DMS 273 (cell line): ENCODE measurements at regions not wholly inside any gene's neighbourhood (a gene's known extent, or its start where the extent isn't known, plus 50 kb on each side); places are given as distances from the start of the nearest gene placed in this dataset.
A peak's percentile ranks its signal among the peaks of the same experiment; 100 is the strongest.
"Not testable (repeated sequence)": the region's sequence is repeated elsewhere in the genome, so short reads cannot be mapped to it uniquely, and the experiment has no call there.

Experiments used
- DNase-seq: peaks from one replicate; lab custom pipeline; 2025; ENCODE audit not compliant: unreplicated experiment; lab: John Stamatoyannopoulos, UW

DNA sequence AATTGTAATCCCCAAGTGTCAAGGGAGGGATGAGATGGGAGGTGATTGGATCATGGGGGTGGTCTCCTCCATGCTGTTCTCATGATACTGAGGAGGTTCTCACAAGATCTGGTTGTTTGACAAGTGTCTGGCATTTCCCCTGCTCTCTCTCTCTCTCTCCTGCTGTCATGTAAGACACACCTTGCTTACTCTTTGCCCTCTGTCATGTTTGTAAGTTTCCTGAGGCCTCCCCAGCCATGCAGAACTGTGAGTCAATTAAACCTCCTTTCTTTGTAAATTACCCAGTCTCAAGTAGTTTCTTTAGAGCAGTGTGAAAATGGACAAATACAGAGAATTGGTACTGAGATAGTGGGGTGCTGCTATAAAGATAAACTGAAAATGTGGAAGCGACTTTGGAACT is 207.9 kb downstream of the HINT1 start:
- no peak for DNase-seq

GRCh38 chr5:130955041-130955440 is 210.0 kb downstream of the HINT1 start:
- DNase-seq, result no peak

GRCh38 chr5:130954336-130954735 is 210.7 kb downstream of the HINT1 start:
- no peak for DNase-seq

DNA sequence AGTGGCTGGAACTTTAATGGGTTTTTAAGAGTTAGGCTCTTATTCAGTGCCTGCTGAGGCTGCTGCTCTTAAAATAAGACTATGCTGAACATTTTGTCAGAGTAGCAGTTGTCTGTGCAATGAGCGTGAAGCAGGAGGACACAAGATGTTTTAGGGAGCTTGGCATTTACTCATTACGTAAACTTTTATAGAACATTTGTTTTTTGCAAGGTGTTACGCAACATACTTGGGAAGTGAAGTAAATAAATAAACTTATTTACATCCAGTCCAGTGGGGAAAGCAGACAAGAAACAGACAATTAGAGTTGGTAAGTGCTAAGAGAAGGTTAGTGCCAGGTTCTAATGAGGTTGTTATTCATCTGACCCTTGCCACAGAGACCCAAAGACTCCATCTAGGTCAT is 226.0 kb downstream of the HINT1 start:
- DNase-seq, result no peak

- DNase-seq, result no peak
These were observed 228.0 kb downstream of the HINT1 start for GRCh38 chr5:130937046-130937445.

DNA sequence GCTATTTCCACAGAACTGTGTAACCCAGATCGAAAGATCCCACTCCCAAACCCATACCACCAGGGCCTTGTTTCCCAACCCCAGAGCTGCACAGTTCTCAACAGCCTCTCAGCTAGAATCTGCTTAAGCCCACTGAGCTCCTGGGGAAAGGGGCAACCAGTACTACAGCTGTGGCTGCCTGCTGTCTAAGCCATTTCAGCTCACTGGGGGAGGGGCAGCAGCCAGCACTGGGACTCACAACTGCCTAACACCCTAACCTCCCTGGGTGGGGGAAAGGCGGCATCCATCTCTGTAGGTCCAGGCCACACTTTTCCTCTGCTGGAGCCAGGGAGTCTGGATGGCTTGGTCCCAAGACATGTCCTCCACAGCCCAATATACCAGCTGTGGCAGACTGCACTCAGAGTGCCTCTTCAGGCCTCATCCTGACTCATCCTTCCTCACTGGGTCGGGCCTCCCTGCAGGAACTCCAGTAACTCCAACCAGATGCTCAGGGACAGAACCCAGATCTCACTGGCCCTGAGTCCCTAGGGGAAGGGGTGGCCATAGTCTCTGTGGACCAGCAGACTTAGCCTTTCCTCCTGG is 241.4 kb downstream of the HINT1 start:
- no peak for DNase-seq

DNA sequence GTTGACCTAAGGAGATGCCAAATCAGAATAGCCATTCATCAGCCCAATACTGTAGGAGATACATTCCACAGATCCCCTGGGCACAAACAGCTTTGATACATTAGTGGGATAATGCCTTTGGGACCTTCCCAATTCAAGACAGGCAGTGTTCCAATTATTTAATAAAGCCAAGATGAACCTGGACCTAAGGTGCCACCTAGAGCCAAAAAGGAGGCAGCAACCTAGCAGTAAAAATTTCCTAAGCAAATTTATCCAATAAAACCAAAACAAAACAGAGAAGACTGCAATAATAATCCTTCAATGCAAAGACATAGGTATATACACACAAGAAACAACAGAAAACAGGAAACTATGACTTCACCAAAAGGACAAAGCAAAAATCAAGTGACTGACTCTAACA is 253.0 kb downstream of the HINT1 start:
- DNase-seq, result no peak

- no peak for DNase-seq
These were observed 256.9 kb downstream of the HINT1 start for GRCh38 chr5:130908186-130908585.

GRCh38 chr5:130897537-130898195 is 267.4 kb downstream of the HINT1 start:
- peak; percentile 33 for DNase-seq

DNA sequence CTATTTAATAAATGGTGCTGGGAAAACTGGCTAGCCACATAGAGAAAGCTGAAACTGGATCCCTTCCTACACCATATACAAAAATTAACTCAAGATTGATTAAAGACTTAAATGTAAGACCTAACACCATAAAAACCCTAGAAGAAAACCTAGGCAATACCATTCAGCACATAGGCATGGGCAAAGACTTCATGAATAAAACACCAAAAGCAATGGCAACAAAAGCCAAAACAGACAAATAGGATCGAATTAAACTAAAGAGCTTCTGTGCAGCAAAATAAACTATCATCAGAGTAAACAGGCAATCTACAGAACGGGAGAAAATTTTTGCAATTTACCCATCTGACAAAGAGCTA is 267.9 kb downstream of the HINT1 start:
- DNase-seq, result not testable (repeated sequence)

DNA sequence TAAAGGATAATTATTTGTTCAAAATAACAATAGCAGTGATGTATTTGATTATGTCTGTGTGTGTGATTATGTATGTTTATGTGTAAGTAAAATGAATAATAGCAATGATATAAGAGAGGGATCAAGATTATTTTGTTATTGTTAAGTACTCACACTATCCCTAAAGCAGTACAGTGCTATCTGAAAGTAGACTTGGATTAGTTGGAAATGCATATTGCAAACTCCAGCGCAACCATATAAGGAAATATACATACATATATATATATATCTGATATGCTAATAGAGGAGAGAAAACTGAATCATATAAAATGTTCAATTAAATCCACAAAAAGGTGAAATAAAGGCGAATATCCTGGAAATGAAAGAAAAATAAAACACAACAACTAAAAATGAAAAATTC is 268.4 kb downstream of the HINT1 start:
- no peak for DNase-seq

DNA sequence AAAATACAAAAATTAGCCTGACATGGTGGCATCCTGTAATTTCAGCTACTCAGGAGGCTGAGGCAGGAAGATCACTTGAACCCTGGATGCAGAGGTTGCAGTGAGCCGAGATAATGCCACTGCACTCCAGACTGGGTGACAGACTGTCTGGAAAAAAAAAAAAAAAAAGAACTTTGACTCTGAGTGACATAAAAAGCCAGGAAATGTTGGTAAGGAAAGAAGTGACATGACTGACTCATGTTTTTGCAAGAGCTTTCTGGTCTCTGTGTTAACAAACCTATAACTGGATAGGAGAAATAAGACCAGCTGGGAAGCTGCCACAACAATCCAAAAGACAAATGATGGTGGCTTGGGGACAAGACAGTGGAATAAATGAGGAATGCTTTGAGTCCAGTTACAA is 272.1 kb downstream of the HINT1 start:
- no peak for DNase-seq

- DNase-seq, result no peak
These were observed 274.4 kb downstream of the HINT1 start for GRCh38 chr5:130890610-130891009.

- DNase-seq, result no peak
These were observed 279.4 kb downstream of the HINT1 start for GRCh38 chr5:130885691-130886090.

GRCh38 chr5:130885027-130885426 is 280.0 kb downstream of the HINT1 start:
- no peak for DNase-seq

DNA sequence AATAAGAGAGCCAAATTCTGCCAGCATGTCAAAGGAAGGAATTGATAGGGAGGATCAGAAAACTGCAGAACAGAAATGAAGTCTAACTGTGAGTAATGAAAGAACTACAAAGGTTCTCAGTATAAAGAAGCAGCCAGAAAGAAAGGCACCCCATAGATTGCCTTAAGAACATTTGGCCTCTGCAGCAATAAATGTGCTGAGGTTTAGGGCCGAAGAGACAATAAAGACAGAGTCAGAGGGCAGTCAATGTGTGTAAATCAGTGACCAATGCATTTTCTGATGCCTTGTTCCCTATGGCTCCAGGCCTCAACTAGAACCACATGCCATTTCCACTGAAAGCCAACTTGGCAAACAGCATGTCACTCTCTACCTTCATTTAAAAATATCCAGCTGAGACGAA is 281.0 kb downstream of the HINT1 start:
- DNase-seq, result no peak

- DNase-seq, result no peak
These were observed 289.4 kb downstream of the HINT1 start for GRCh38 chr5:130875656-130876055.

- DNase-seq, result no peak
These were observed 290.1 kb downstream of the HINT1 start for GRCh38 chr5:130874861-130875417.

GRCh38 chr5:130871346-130872086 is 293.5 kb downstream of the HINT1 start:
- peak; percentile 55 for DNase-seq

GRCh38 chr5:130870691-130871090 is 294.4 kb downstream of the HINT1 start:
- DNase-seq, result no peak

DNA sequence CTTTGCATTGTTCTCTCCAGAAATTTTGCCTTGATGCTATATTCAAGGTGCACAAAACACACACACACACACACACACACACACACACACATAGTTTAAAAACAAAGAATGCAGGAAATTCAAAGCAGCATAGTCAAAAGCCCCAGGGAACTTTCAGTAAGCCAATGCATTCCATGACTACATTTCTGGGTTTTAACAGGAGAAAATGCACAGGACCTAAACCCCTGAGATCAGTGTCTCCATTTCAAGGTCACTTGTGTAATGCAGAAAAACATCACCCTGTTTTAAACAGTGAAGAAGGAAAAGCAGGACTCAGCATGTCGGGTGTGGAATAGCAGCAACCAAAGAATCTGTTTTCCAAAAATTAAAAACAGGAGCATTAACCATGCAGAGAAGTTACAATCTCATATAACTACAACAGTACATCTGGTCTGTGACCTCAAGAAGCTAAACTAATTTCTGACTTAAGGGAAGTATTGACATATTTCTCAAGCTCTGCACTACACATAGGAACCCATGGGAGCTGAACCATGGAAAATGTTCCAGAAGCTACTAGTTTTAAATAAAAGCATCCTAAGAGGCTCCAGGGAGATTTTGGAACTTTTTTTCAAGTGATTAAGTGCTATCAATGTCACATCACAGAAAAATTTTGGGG is 296.7 kb downstream of the HINT1 start:
- DNase-seq, result no peak
